GM20000 (cell line): ENCODE measurements at regions not wholly inside any gene's neighbourhood (a gene's known extent, or its start where the extent isn't known, plus 50 kb on each side); places are given as distances from the start of the nearest gene placed in this dataset.

Experiments used
- DNase-seq: peaks from one replicate; pipeline ENCODE4 v3.0.0; 2012; ENCODE audit warnings: low spot score
- CTCF ChIP-seq: IDR thresholded peaks from 2 replicates; pipeline ENCODE4 v1.5.1; 2012; ENCODE audit warnings: mild to moderate bottlenecking, control low read depth; ENCODE audit errors: extremely low read depth, missing control alignments

GRCh38 chr7:52150952-52151351 is 834.3 kb upstream of the COBL start:
- no peak for TF ChIP-seq CTCF
- DNase-seq, result no peak

- no peak for DNase-seq
- no peak for TF ChIP-seq CTCF
These were observed 830.4 kb upstream of the COBL start for GRCh38 chr7:52146871-52147634.

GRCh38 chr7:52143219-52143618 is 826.6 kb upstream of the COBL start:
- DNase-seq, result no peak
- no peak for TF ChIP-seq CTCF

GRCh38 chr7:52140851-52141250 is 824.2 kb upstream of the COBL start:
- no peak for TF ChIP-seq CTCF
- no peak for DNase-seq

GRCh38 chr7:52135403-52135802 is 818.8 kb upstream of the COBL start:
- no peak for DNase-seq
- no peak for TF ChIP-seq CTCF

GRCh38 chr7:52129278-52129677 is 812.7 kb upstream of the COBL start:
- DNase-seq, result no peak
- TF ChIP-seq CTCF, result no peak

- no peak for DNase-seq
- no peak for TF ChIP-seq CTCF
These were observed 804.3 kb upstream of the COBL start for GRCh38 chr7:52120912-52121311.
